Aorta (tissue), 5 donors: ENCODE measurements at regions not wholly inside any gene's neighbourhood (a gene's known extent, or its start where the extent isn't known, plus 50 kb on each side); places are given as distances from the start of the nearest gene placed in this dataset.

ENCODE experiments used
- ATAC-seq: fragments of 200-7000 bp; cut with Tn5 transposase; one replicate; pipeline ENCODE4 v1.9.1; 2022; ENCODE audit warnings: moderate library complexity; ENCODE audit not compliant: low FRiP score
- DNase-seq, 2 donors: peaks; one replicate each; pipeline ENCODE4 v3.0.0-alpha.2; 2020
- H3K27ac ChIP-seq, 2 donors: one replicate each; pipeline ENCODE4 v1.5.1; 2013; ENCODE audit warnings: low read length in 2 of 2, mild to moderate bottlenecking in 2 of 2, moderate library complexity in 2 of 2, control low read depth in 1 of 2, inconsistent platforms in 1 of 2, low read depth in 1 of 2
- H3K27me3 ChIP-seq, 2 donors: one replicate each; pipeline ENCODE4 v1.6.1; 2013; ENCODE audit warnings: control low read depth in 1 of 2, low read length in 1 of 2, mild to moderate bottlenecking in 1 of 2, moderate library complexity in 1 of 2; ENCODE audit not compliant: insufficient read depth in 2 of 2, control insufficient read depth in 1 of 2
- H3K36me3 ChIP-seq, 2 donors: one replicate each; pipeline ENCODE4 v1.6.1; 2013; ENCODE audit warnings: control low read depth in 1 of 2, low read length in 1 of 2, mild to moderate bottlenecking in 1 of 2; ENCODE audit not compliant: insufficient read depth in 2 of 2, control insufficient read depth in 1 of 2
- H3K4me1 ChIP-seq, 2 donors: one replicate each; pipeline ENCODE4 v1.6.1; 2013; ENCODE audit warnings: low read length in 2 of 2, control low read depth in 1 of 2, mild to moderate bottlenecking in 1 of 2, moderate library complexity in 1 of 2; ENCODE audit not compliant: insufficient read depth in 2 of 2, control insufficient read depth in 1 of 2
- H3K4me3 ChIP-seq, 2 donors: one replicate each; pipeline ENCODE4 v1.5.1; 2013; ENCODE audit warnings: low read length in 2 of 2, control low read depth in 1 of 2, mild to moderate bottlenecking in 1 of 2
- H3K9me3 ChIP-seq: one replicate; pipeline ENCODE4 v1.6.1; 2013; ENCODE audit warnings: mild to moderate bottlenecking, low read length; ENCODE audit not compliant: control insufficient read depth
- WGBS, 2 donors: extraction: QIAGEN DNeasy Blood & Tissue Kit; methylation state at CpG; one replicate each; pipeline ENCODE4 v1.1.7; 2013; 5-methylcytosine and 5-hydroxymethylcytosine counted together
- intact Hi-C, 2 donors: fragments of 100-400 bp; cut with DNase I; formaldehyde crosslinking; loops; one replicate each; pipeline versions ENCODE4 v1.14.2 to v1.15.0; 2022
- donor health status: healthy with polysubstance abuse.
- donor health status: Bipolar disorder and iron deficiency.
- donor health status: DM: no; HTN: no; CAD: no.
- donor health status: DM: no; HTN: no; CAD: no.
- donor health status: DM: yes; HTN: yes; CAD: no.

GRCh38 chr16:85278839-85279238, 166.6 kb upstream of the CIBAR2 start:
- intact Hi-C loops: loop anchor here (10.0 kb wide), 1 partner anchor 436 kb away; no protein-coding TSS in a partner anchor
- WGBS, 2 donors: 88 to 92% methylated on average over 11 of the region's 11 CpGs

GRCh38 chr16:85279402-85279801, 167.1 kb upstream of the CIBAR2 start:
- 83 to 96% methylated on average over 4 of the region's 4 CpGs for WGBS, 2 donors
- Histone ChIP-seq H3K27ac (no peak overlapping the region), H3K9me3 (no peaks in the 10 kb centered on the region), H3K4me3 (no peak overlapping the region), H3K36me3 (no peaks in the 10 kb centered on the region), H3K27me3 (no peaks in the 10 kb centered on the region), H3K4me1 (no peaks in the 10 kb centered on the region)
- no peak for ATAC-seq
- DNase-seq: no peak
- intact Hi-C loops: loop anchor here (10.0 kb wide), 1 partner anchor 435 kb away; no protein-coding TSS in a partner anchor

More at GRCh38 chr16:85278839-85279238, 166.6 kb upstream of the CIBAR2 start:
- Histone ChIP-seq H3K27me3 (no peaks in the 10 kb centered on the region), H3K36me3 (no peaks in the 10 kb centered on the region), H3K4me3 (no peak overlapping the region), H3K9me3 (no peaks in the 10 kb centered on the region), H3K27ac (no peak overlapping the region), H3K4me1 (no peaks in the 10 kb centered on the region)
- ATAC-seq (no peak), DNase-seq (no peak)

- Histone ChIP-seq H3K36me3 (no peaks in the 10 kb centered on the region), H3K4me1 (no peaks in the 10 kb centered on the region), H3K27ac (no peak overlapping the region), H3K27me3 (no peaks in the 10 kb centered on the region), H3K4me3 (no peak overlapping the region), H3K9me3 (no peaks in the 10 kb centered on the region)
- WGBS, 2 donors: 93 to 94% methylated on average over 21 of the region's 21 CpGs
- peak in 1 of 2 donors; percentile 84 for DNase-seq
- ATAC-seq: no peak
- intact Hi-C loops: loop anchor here (10.0 kb wide), 1 partner anchor 435 kb away; no protein-coding TSS in a partner anchor
Measured at GRCh38 chr16:85279825-85280545, 167.7 kb upstream of the CIBAR2 start.

GRCh38 chr16:85281181-85281580, 168.9 kb upstream of the CIBAR2 start:
- H3K9me3 ChIP-seq: no peaks in the 10 kb centered on the region
- intact Hi-C loops: no loop called here
- no peaks in the 10 kb centered on the region for H3K36me3 ChIP-seq
- H3K27me3 ChIP-seq: no peaks in the 10 kb centered on the region
- H3K27ac ChIP-seq: no peak overlapping the region
- ATAC-seq (no peak), DNase-seq (no peak)
- WGBS, 2 donors: 89% methylated on average over 9 of the region's 9 CpGs
- H3K4me3 ChIP-seq: no peak overlapping the region
- H3K4me1 ChIP-seq: no peaks in the 10 kb centered on the region

- no peaks in the 10 kb centered on the region for H3K9me3 ChIP-seq
- intact Hi-C loops: no loop called here
- no peaks in the 10 kb centered on the region for H3K36me3 ChIP-seq
- no peak for DNase-seq
- H3K27ac ChIP-seq: no peak overlapping the region
- H3K4me1 ChIP-seq: no peaks in the 10 kb centered on the region
- no peak overlapping the region for H3K4me3 ChIP-seq
- WGBS, 2 donors: 89 to 91% methylated on average over 8 of the region's 8 CpGs
- no peak for ATAC-seq
- no peaks in the 10 kb centered on the region for H3K27me3 ChIP-seq
Measured at GRCh38 chr16:85282842-85283241, 170.6 kb upstream of the CIBAR2 start.

GRCh38 chr16:85283305-85284050, 171.2 kb upstream of the CIBAR2 start:
- ATAC-seq (no peak), DNase-seq (no peak)
- Histone ChIP-seq H3K27me3 (no peaks in the 10 kb centered on the region), H3K4me1 (no peaks in the 10 kb centered on the region), H3K36me3 (no peaks in the 10 kb centered on the region), H3K9me3 (no peaks in the 10 kb centered on the region), H3K4me3 (no peak overlapping the region), H3K27ac (no peak overlapping the region)
- intact Hi-C loops: no loop called here
- 94 to 97% methylated on average over 22 of the region's 22 CpGs for WGBS, 2 donors

- Histone ChIP-seq H3K4me1 (no peaks in the 10 kb centered on the region), H3K27me3 (no peaks in the 10 kb centered on the region), H3K27ac (no peak overlapping the region), H3K36me3 (no peaks in the 10 kb centered on the region), H3K9me3 (no peaks in the 10 kb centered on the region), H3K4me3 (no peak overlapping the region)
- DNase-seq: no peak
- 88 to 91% methylated on average over 38 of the region's 38 CpGs for WGBS, 2 donors
- intact Hi-C loops: no loop called here
- ATAC-seq: no peak
Measured at GRCh38 chr16:85284141-85284817, 172.0 kb upstream of the CIBAR2 start.

GRCh38 chr16:85285681-85286065, 173.4 kb upstream of the CIBAR2 start:
- WGBS, 2 donors: 56 to 64% methylated on average over 7 of the region's 7 CpGs
- H3K9me3 ChIP-seq: no peaks in the 10 kb centered on the region
- DNase-seq (no peak), ATAC-seq (peak; percentile 10)
- intact Hi-C loops: no loop called here
- no peaks in the 10 kb centered on the region for H3K27me3 ChIP-seq
- no peak overlapping the region for H3K4me3 ChIP-seq
- no peaks in the 10 kb centered on the region for H3K4me1 ChIP-seq
- H3K36me3 ChIP-seq: no peaks in the 10 kb centered on the region
- H3K27ac ChIP-seq: no peak overlapping the region
